OCI-LY1 (cell line): ENCODE measurements at regions not wholly inside any gene's neighbourhood (a gene's known extent, or its start where the extent isn't known, plus 50 kb on each side); places are given as distances from the start of the nearest gene placed in this dataset.

Source experiments
- H2AFZ ChIP-seq: fragments of 200-600 bp; sonication (generic), shearing (Covaris generic); 2 replicates; pipeline ENCODE4 v1.6.0; 2014; ENCODE audit warnings: antibody characterized with exemption, mild to moderate bottlenecking, low read length
- H3F3A ChIP-seq: fragments of 200-600 bp; sonication (generic), shearing (Covaris generic); 2 replicates; pipeline ENCODE4 v1.6.0; 2014; ENCODE audit warnings: mild to moderate bottlenecking, antibody characterized with exemption, low read length, moderate library complexity; ENCODE audit not compliant: insufficient read depth
- H3K27ac ChIP-seq: fragments of 200-600 bp; sonication (generic); 2 replicates; pipeline ENCODE4 v1.5.1; 2014; ENCODE audit warnings: low read length, mixed run types, mild to moderate bottlenecking, low read depth; ENCODE audit not compliant: poor library complexity, severe bottlenecking
- H3K27me3 ChIP-seq: fragments of 200-600 bp; sonication (generic); 2 replicates; pipeline ENCODE4 v1.6.0; 2014; ENCODE audit warnings: antibody characterized with exemption, mild to moderate bottlenecking, low read length, moderate library complexity; ENCODE audit not compliant: insufficient read depth
- H3K36me3 ChIP-seq: fragments of 200-600 bp; sonication (generic); 2 replicates; pipeline ENCODE4 v1.6.1; 2014; ENCODE audit warnings: mild to moderate bottlenecking, antibody characterized with exemption, low read length, moderate library complexity, mixed read lengths; ENCODE audit not compliant: insufficient read depth
- H3K4me1 ChIP-seq: fragments of 200-600 bp; sonication (generic); 2 replicates; pipeline ENCODE4 v1.5.1; 2014; ENCODE audit warnings: mild to moderate bottlenecking, low read length, moderate library complexity; ENCODE audit not compliant: insufficient read depth, severe bottlenecking
- H3K4me2 ChIP-seq: fragments of 200-600 bp; sonication (generic), shearing (Covaris generic); 2 replicates; pipeline ENCODE4 v1.6.1; 2014; ENCODE audit warnings: low read length
- H3K4me3 ChIP-seq: fragments of 200-600 bp; sonication (generic); 2 replicates; pipeline ENCODE4 v1.5.1; 2014; ENCODE audit warnings: low read length, low read depth, mild to moderate bottlenecking, mixed read lengths; ENCODE audit not compliant: poor library complexity, severe bottlenecking
- H3K79me2 ChIP-seq: fragments of 200-600 bp; shearing (Covaris generic); 2 replicates; pipeline ENCODE4 v1.6.1; 2016; ENCODE audit warnings: mixed run types, low read length, mixed read lengths; ENCODE audit not compliant: insufficient read depth
- H3K9ac ChIP-seq: fragments of 200-600 bp; sonication (generic), shearing (Covaris generic); 2 replicates; pipeline ENCODE4 v1.6.1; 2014; ENCODE audit warnings: mild to moderate bottlenecking, low read length, mixed read lengths
- H3K9me2 ChIP-seq: fragments of 200-600 bp; sonication (generic), shearing (Covaris generic); 2 replicates; pipeline ENCODE4 v1.6.1; 2014; ENCODE audit warnings: low read depth, mild to moderate bottlenecking, low read length, mixed read lengths
- H3K9me3 ChIP-seq: fragments of 200-600 bp; shearing (Covaris generic); 2 replicates; pipeline ENCODE4 v1.6.1; 2014; ENCODE audit warnings: low read length, mixed read lengths
- H4K20me1 ChIP-seq: fragments of 200-600 bp; sonication (generic), shearing (Covaris generic); 2 replicates; pipeline ENCODE4 v1.6.0; 2016; ENCODE audit warnings: mild to moderate bottlenecking, low read length; ENCODE audit not compliant: insufficient read depth
- EZH2 ChIP-seq: fragments of 200-600 bp; sonication (generic), shearing (Covaris generic); IDR thresholded peaks from 2 replicates; pipeline ENCODE4 v1.8.0; 2017; ENCODE audit warnings: borderline replicate concordance, mixed run types, mild to moderate bottlenecking, antibody characterized with exemption, low read length, moderate library complexity, mixed read lengths
- TF ChIP-seq, protein P1 (sequence below): fragments of 200-600 bp; sonication (generic), shearing (Covaris generic); IDR thresholded peaks from 2 replicates; pipeline ENCODE4 v1.5.1; 2017; ENCODE audit warnings: mild to moderate bottlenecking, antibody characterized with exemption, low read length, moderate library complexity, mixed read lengths

GRCh38 chr2:216770050-216770449 is 74.7 kb upstream of the IGFBP5 start:
- Histone ChIP-seq H3K27ac (no peak overlapping the region), H3K4me3 (no peak overlapping the region), H3K9me3 (no peaks in the 10 kb centered on the region), H3K4me2 (no peak overlapping the region), H3K79me2 (no peaks in the 10 kb centered on the region), H3K9me2 (no peaks in the 10 kb centered on the region), H3K4me1 (no peaks in the 10 kb centered on the region), H3F3A (no peaks in the 10 kb centered on the region), H3K36me3 (no peaks in the 10 kb centered on the region), H3K9ac (no peak overlapping the region), H3K27me3 (no peaks in the 10 kb centered on the region), H2AFZ (no peak overlapping the region), H4K20me1 (no peaks in the 10 kb centered on the region)
- TF ChIP-seq, protein P1, sequence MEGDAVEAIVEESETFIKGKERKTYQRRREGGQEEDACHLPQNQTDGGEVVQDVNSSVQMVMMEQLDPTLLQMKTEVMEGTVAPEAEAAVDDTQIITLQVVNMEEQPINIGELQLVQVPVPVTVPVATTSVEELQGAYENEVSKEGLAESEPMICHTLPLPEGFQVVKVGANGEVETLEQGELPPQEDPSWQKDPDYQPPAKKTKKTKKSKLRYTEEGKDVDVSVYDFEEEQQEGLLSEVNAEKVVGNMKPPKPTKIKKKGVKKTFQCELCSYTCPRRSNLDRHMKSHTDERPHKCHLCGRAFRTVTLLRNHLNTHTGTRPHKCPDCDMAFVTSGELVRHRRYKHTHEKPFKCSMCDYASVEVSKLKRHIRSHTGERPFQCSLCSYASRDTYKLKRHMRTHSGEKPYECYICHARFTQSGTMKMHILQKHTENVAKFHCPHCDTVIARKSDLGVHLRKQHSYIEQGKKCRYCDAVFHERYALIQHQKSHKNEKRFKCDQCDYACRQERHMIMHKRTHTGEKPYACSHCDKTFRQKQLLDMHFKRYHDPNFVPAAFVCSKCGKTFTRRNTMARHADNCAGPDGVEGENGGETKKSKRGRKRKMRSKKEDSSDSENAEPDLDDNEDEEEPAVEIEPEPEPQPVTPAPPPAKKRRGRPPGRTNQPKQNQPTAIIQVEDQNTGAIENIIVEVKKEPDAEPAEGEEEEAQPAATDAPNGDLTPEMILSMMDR, result no peak
- TF ChIP-seq EZH2, result no peak

DNA sequence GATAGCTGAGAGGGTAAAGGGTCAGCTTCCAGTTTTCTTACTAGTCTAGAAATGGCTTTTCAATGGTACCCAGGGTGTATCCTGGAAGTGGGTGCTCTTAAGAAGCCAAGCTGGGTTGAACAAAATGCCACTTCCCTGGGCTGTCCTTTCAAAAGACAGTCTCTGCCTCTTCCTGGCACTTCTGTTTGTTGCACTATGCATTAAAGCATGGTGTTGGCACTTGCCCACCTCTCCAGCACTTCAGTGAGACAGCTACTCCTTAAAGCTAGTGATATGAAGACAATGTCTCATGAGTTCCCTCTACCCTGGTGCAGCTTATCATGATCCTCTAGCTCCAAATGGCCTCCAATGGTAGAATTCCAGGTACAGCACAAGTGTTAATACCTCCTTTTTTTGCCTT is 74.3 kb upstream of the IGFBP5 start:
- H3K79me2 ChIP-seq, result no peaks in the 10 kb centered on the region
- H3K9me2 ChIP-seq, result no peaks in the 10 kb centered on the region
- H3K36me3 ChIP-seq, result no peaks in the 10 kb centered on the region
- H3K27me3 ChIP-seq, result no peaks in the 10 kb centered on the region
- H4K20me1 ChIP-seq, result no peaks in the 10 kb centered on the region
- H3K9me3 ChIP-seq, result no peaks in the 10 kb centered on the region
- H3K4me2 ChIP-seq, result no peak overlapping the region
- TF ChIP-seq, protein P1, result no peak
- no peak for TF ChIP-seq EZH2
- H3K4me1 ChIP-seq, result no peaks in the 10 kb centered on the region
- no peak overlapping the region for H3K27ac ChIP-seq
- H3F3A ChIP-seq, result no peaks in the 10 kb centered on the region
- no peak overlapping the region for H2AFZ ChIP-seq
- no peak overlapping the region for H3K4me3 ChIP-seq
- no peak overlapping the region for H3K9ac ChIP-seq

DNA sequence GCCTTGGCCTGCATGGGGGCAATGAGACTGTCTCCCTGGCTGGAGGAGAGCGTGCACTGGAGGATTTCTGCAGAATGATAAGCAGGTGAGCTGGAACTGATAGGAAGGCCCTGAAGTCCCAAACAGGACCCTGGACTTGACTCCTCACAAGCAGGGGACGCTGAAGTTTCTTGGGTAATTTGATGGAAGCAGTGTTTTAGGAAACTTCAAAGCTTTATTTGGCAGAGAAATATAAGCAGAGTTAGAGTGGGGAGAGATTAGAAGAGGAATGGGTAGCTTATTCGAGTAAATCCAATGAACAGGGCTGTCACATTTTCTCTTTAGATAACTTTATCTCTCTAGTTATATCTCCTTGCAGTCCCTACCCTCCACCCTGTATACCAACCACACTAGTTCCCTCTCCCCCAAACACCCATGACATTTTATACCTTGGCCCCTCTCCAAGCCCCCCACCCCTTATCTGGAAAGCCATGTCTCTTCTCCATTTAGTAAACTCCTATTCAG is 73.6 kb upstream of the IGFBP5 start:
- no peaks in the 10 kb centered on the region for H4K20me1 ChIP-seq
- H3K4me2 ChIP-seq, result no peak overlapping the region
- no peak overlapping the region for H2AFZ ChIP-seq
- no peaks in the 10 kb centered on the region for H3K79me2 ChIP-seq
- no peak overlapping the region for H3K27ac ChIP-seq
- no peaks in the 10 kb centered on the region for H3K9me3 ChIP-seq
- H3K9ac ChIP-seq, result no peak overlapping the region
- TF ChIP-seq, protein P1, result peak; percentile 14; the same call in 1 of the 2 replicates
- no peak for TF ChIP-seq EZH2
- no peak overlapping the region for H3K4me3 ChIP-seq
- no peaks in the 10 kb centered on the region for H3K4me1 ChIP-seq
- H3F3A ChIP-seq, result no peaks in the 10 kb centered on the region
- no peaks in the 10 kb centered on the region for H3K9me2 ChIP-seq
- no peaks in the 10 kb centered on the region for H3K36me3 ChIP-seq
- no peaks in the 10 kb centered on the region for H3K27me3 ChIP-seq
